GM23248 (cell line): ENCODE measurements at regions not wholly inside any gene's neighbourhood (a gene's known extent, or its start where the extent isn't known, plus 50 kb on each side); places are given as distances from the start of the nearest gene placed in this dataset.

Experiments used
- EZH2 ChIP-seq: fragments of 200-600 bp; sonication (generic); IDR thresholded peaks from 2 replicates; pipeline ENCODE4 v1.6.1; 2018; ENCODE audit warnings: antibody characterized with exemption, mild to moderate bottlenecking; ENCODE audit not compliant: insufficient read depth, poor library complexity, severe bottlenecking
- EZH2phosphoT487 ChIP-seq: fragments of 200-600 bp; sonication (generic); IDR thresholded peaks from 2 replicates; pipeline ENCODE4 v1.6.1; 2018; ENCODE audit warnings: antibody characterized with exemption, moderate library complexity, mild to moderate bottlenecking, low read depth; ENCODE audit not compliant: insufficient read depth

DNA sequence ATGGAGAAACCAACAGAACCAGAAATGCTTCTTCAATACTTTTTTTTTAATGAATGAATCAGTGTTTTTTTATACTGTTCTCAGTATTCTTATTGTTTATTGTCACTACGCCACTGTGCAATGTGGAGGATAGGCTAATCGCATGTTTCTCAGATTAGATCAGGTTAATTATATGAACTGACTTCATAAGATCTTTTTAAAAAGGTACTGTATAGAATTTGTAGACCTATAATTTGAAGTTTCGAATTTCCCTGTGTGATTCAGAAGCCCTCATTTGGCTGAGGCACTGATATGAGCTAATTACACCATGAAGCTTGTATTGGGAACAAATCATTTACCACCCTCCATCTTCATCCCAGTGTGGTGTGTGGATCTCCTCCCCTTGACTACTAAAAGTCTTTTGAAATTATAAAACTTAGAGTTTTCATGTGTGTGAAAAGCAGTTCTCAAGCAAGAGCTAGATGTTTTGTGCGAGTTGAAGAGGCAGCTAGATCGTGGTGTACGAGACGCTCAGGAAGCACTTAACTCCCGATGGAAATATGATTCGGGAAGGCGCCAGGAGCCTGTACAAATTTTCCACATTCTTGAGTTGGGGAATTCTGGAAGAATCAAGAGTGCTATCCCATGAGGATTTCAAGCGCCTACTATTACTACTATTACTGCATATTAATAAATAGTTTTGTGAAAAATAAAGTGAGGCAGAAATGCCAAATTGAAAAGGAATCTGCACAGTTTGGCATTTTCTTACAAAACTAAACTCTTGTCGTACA, 52.1 kb upstream of the KCNE2 start:
- TF ChIP-seq EZH2 (no peak), EZH2phosphoT487 (no peak)
